Activated effector memory CD4-positive, alpha-beta T cell treated with Interleukin-2 at 50 U/mL for 16 hours (primary cell): ENCODE measurements at regions not wholly inside any gene's neighbourhood (a gene's known extent, or its start where the extent isn't known, plus 50 kb on each side); places are given as distances from the start of the nearest gene placed in this dataset.

Experiments used
- DNase-seq: peaks from one replicate; pipeline ENCODE4 v3.0.0-alpha.2; 2020

DNA sequence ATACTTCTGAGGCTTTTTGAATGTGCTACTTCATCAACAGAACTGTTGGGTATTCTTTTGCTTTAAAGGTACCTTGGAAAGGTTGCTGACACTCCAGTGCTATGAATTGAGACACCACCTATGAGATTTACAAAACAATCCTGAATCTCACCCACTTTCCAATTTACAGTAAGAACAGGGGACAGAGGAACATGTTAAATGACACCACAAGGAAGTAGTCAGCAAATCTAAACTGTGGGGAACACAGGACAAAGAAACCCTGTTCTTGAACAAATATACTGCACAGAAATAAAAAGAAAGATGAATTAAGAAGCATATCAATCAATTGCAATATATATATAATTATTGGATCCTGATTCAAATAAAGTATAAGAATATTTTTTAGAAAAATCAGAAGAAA is 216.7 kb upstream of the ARID1B start:
- DNase-seq = no peak

DNA sequence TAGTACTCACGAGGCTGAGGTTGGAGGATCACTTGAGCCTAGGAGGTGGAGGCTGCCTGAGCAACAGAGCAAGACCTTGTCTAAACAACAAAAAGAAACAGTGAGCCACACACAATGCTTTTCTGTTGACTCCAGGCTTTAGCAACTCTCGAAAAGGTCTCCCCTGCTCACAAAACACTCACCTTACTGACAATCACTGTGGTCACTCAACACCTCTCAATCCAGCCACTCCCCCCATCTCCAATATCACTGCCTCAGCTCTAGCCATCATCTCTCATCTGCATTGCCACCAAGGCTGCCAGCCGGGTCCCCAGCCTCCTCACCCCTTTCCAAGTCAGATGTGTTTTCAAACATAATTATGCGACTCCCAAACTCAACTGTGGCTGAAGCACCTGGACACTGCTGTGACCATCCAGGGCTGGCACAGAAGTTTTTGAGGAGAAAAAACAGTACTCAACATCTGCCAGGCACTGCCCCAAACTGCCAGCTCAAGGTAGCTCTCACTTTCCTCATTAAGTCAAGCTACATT is 218.0 kb upstream of the ARID1B start:
- DNase-seq = no peak

DNA sequence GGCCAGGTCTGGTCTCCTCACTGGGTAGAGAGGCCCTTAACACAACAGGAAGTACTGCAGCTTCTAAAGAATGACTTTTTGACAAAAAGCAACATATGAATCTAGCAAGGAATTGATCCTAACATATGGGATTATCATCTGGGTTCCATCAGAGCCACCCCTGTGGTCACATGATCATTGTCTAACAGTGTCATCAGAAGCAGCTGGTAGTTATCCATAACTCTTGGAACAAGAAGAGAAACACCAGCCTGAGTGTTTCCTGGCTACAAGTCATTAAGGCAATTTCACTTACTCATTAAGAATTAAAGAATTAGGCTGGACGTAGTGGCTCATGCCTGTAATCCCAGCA is 219.3 kb upstream of the ARID1B start:
- DNase-seq = no peak

DNA sequence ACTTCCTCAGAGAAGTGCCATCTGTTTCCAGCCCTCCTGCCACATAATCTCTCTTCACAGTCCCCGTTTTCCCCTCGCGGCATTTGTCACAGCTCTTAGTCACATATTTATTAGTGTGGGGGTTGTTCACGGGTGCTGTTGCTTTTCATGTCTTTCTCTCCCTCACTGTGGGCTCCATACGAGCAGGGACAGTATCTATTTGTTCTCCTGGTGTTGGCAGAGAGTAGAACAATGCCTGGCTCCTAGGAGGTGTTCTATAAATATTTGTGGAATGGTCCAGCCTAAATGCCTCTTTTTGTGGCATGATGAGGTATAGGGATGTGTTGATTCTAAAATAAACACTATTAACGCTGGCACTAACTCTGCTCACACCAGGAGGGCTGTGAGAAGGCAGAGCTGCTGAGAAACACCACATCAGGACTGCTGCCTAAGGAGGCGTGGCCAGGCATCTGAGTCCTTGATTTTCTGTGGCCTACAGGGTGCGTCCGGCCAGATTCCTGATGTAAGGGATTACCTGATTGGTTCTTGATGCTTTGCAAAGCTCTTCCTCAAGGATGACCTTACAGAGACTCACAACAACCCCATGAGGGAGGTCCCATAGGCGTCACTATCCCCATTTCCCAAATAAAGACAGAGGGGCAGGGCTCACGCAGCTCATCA is 219.8 kb upstream of the ARID1B start:
- no peak for DNase-seq

DNA sequence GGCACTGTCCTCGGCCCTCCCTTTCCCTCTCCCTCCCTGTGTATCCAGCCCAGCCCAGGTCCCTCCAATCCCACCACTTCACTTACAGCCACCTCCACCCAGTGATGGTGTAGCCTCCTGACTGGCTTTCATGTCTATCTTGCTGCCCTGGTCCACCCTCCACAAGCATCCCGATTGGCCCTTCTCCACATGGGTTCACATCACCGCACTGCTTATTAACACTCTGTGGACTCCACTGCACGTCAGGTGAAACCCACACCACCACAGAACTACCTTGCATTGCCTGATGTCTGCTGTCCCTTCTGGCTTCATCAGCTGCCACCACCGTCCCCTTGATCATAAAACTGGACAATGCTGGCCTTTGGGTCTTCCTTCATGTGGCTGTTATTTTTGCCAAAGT is 220.4 kb upstream of the ARID1B start:
- DNase-seq = no peak

- DNase-seq = no peak
These were observed 222.1 kb upstream of the ARID1B start for GRCh38 chr6:156555116-156555515.

GRCh38 chr6:156554160-156554559 is 223.0 kb upstream of the ARID1B start:
- no peak for DNase-seq

DNA sequence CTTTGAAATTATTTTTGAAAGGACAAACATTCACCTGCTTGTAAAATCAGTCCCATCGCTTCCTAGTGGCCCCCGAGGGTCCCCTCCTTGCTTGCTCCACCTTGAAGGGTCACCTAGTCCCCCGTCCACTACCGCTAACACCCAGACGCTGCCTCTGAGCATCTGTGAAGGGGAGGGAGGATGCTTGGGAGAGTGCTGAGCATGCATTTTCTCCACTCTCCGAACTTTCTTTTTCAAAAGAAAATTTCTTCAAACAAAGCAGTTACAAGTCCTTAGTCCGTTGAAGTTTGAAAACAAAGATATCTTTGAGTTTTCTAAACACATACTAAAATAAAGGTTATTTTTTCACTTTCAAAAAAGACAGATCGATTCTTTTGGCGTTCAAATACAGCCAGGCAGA is 224.3 kb upstream of the ARID1B start:
- no peak for DNase-seq

- no peak for DNase-seq
These were observed 226.2 kb upstream of the ARID1B start for GRCh38 chr6:156550949-156551348.

GRCh38 chr6:156545931-156546330 is 231.2 kb upstream of the ARID1B start:
- DNase-seq = no peak

- no peak for DNase-seq
These were observed 232.2 kb upstream of the ARID1B start for GRCh38 chr6:156545021-156545420.

- no peak for DNase-seq
These were observed 233.1 kb upstream of the ARID1B start for GRCh38 chr6:156544046-156544445.

DNA sequence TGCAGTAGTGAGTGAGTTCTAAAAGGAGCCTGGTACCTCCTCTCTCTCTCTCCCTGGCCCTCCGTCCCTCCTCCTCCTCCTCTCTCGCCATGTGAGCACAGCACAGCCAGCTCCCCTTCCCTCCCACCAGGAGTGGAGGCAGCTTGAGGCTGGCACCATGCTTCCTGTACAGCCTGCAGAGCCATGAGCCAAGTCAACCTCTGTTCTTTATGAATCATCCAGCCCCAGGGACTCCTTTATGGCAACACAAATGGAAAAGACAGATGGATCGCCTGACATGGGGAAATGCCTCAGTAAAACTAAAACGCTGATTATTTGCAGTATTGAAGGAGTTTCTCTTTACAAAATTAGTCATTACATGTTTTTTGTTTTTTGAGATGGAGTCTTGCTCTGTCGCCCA is 233.7 kb upstream of the ARID1B start:
- DNase-seq = no peak

DNA sequence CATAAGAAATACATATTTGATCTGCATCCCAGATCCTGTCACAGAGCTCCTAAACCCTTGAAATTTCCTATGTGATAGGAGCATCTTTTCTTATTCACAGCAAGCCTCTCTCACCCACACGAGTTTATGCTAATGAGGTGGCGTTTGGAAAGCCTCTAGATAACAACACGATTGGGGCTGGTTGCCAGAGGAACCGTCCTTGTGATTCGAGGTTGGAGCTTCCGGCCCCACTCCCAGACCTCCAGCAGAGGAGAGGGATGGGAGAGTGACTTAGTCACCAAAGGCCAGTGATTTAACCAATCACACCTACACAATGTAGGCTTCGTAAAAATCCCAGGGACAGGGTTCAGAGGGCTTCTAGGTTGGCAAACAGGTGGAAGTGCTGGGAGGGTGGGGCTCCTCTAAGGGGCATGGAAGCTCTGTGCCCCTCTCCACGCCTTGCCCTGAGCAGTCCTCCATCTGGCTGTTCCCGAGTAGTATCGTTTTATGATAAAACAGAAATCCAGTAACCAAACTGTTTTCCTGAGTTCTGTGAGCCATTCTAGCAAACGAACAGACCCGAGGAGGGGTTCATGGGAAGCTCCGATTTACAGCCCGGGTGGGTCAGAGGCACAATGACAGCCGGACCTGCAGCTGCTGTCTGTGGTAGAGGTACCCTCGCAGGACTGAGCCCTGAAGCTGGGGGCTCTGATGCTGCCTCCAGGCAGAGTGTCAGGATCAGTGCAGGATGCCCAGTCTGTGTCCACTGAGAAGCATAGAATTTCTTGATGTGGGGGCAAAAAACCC is 238.1 kb upstream of the ARID1B start:
- no peak for DNase-seq

DNA sequence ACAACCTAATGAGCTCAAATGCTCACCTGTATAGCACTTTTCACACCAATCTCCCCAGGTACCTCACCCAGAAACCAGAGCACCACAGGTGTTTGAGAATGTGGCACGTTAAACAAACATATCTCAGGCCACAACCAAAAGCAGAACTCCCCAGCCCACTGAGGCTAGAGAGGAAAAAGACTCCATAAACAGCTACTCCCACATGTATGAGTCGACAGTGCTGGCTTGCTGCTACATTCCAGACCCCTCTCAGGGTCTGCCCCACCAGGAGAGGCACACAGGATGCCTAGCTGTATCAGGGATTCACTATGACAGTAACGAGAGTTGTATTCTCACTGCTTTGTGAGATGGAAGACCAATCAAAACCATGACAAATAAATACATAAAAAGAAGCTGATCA is 242.6 kb upstream of the ARID1B start:
- no peak for DNase-seq

DNA sequence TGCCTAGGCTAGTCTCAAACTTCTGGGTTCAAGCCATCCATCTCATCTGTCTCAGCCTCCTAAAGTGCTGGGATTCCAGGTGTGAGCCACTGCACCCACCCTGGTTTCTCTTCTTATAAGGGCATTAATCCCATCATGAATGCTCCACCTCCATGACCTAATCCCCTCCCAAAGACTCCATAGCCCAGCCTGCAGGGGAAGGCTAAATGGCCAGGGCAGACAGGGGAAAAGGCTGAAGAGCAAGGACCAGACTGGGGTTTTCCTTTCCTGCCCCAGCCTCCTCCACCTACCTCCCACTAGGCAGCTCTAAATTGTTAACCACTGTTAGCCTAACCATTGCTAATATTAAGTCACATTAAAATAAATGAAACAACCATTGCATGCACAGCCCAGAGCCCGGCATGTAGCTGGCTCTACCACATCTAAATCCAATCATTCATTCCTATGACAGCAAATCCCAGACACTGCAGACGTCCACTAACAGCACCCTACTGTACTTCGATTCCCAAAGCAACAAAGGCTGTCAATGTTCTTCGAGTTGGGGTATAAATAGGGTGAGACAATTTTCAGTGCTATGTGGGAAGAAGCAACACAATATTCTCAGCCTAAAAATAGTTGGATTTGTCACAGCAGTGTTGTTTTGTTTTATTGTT is 243.2 kb upstream of the ARID1B start:
- no peak for DNase-seq

DNA sequence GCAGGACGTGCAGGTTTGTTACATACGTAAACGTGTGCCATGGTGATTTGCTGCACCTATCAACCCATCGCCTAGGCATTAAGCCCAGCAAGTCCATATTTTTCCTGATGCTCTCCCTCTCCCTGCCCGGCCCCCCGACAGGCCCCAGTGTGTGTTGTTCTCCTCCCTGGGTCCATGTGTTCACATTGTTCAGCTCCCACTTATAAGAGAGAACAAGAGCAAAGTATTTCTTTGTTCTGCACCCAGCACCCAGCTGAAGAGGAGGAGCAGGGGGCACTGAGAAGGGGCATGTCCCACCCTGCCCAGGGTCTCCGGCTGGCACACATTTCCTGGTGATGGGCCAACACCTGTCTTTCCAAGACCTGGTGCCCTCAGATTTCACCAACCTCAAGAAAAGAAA is 251.1 kb upstream of the ARID1B start:
- DNase-seq = no peak

- DNase-seq = no peak
These were observed 251.6 kb upstream of the ARID1B start for GRCh38 chr6:156525541-156525940.

DNA sequence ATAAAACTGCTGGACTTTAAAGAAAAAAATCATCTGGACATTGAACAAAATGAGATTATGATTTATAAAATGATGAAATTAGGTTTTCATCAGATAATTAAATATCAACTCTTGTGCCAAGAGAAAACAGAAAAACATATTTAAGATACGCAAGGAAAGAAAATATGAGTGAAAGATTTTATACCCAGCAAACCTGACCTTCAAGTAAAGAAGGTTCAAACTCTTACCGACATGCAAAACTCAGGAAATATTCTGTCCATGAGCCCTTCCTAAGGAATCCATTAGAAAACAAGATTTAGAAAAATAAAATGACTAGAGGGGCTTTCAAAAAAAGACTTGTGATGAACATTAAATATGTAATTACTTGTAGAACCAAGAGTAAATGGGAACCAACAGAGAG is 257.2 kb upstream of the ARID1B start:
- DNase-seq = no peak

DNA sequence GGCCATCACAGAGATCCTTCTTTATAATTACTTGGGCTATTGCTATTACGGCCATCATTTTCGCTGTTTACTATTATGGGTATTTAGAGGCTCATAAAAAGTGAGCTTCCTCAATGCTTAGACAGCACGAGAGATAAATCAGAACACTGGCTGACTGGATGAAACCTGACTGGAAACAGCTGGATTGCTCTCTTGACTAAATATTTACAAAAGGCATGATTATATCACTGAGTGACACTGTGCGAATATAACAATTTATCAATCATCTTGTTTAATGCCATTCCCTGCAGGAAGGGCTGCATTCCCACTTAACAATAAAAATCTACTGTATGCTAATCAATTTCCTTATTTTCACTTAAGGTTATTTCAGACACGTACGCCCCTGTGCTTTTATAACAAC is 260.1 kb upstream of the ARID1B start:
- no peak for DNase-seq

- no peak for DNase-seq
These were observed 261.9 kb upstream of the ARID1B start for GRCh38 chr6:156515242-156515641.

DNA sequence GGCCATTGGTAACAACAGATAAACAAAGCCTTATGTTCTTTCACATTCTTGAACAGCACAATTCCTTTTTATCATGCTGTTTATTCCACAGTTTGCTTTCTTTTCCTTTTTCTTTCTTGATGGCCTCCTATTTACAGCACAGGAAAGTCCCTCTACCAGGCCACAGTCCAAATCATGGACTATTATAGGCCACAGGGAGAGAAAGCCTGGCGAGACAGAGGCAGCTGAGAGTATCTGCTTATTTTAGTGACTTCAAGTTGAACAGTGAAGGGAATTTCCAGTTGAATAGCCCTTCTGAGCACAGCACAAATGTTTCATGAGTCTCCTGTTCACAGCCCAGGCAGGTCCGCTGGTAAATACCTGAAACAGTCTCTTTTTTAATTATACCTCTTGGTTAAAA is 263.7 kb upstream of the ARID1B start:
- no peak for DNase-seq

DNA sequence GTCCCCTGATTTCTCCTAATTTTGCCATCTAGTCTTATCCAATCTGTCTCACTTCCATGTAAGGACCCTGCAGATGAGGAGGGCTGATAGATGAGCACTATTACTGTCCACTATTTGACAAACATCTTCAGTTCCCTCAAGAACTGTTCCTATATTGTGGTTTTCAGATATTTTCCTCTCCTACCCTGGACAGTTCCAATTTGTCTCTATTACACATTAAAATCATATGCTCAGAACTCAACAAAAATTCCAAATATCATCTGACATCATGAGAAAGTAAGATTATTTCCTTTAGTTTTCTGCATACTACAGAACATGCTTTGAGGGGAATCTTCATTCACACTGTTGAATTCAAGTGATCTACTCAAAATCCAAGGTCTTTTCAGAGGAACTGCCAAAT is 265.6 kb upstream of the ARID1B start:
- DNase-seq = no peak

- no peak for DNase-seq
These were observed 266.1 kb upstream of the ARID1B start for GRCh38 chr6:156511051-156511450.
